HL-60 (cell line): ENCODE measurements at regions not wholly inside any gene's neighbourhood (a gene's known extent, or its start where the extent isn't known, plus 50 kb on each side); places are given as distances from the start of the nearest gene placed in this dataset.
"Not testable (repeated sequence)": the region's sequence is repeated elsewhere in the genome, so short reads cannot be mapped to it uniquely, and the experiment has no call there.

ENCODE experiments used
- GABPA ChIP-seq: IDR thresholded peaks from 2 replicates; pipeline ENCODE4 v1.6.1; 2012; ENCODE audit warnings: low read depth
- POLR2AphosphoS5 ChIP-seq: IDR thresholded peaks from 2 replicates; pipeline ENCODE4 v1.6.1; 2012; ENCODE audit warnings: low read depth
- TF ChIP-seq, protein P1 (sequence below): IDR thresholded peaks from one replicate; pipeline ENCODE4 v1.5.1; 2011; ENCODE audit warnings: low read length, control low read depth, inconsistent platforms; ENCODE audit not compliant: insufficient read depth

DNA sequence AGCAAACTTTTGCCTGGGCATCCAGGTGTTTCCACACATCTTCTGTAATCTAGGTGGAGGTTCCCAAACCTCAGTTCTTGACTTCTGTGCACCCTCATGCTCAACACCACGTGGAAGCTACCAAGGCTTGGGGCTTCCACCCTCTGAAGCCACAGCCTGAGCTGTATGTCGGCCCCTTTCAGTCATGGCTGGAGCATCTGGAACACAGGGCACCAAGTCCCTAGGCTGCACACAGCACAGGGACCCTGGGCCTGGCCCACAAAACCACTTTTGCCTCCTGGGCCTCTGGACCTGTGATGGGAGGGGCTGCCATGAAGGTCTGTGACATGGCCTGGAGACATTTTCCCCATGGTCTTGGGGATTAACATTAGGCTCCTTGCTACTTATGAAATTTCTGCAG, 73.4 kb upstream of the AFDN start:
- TF ChIP-seq, protein P1, sequence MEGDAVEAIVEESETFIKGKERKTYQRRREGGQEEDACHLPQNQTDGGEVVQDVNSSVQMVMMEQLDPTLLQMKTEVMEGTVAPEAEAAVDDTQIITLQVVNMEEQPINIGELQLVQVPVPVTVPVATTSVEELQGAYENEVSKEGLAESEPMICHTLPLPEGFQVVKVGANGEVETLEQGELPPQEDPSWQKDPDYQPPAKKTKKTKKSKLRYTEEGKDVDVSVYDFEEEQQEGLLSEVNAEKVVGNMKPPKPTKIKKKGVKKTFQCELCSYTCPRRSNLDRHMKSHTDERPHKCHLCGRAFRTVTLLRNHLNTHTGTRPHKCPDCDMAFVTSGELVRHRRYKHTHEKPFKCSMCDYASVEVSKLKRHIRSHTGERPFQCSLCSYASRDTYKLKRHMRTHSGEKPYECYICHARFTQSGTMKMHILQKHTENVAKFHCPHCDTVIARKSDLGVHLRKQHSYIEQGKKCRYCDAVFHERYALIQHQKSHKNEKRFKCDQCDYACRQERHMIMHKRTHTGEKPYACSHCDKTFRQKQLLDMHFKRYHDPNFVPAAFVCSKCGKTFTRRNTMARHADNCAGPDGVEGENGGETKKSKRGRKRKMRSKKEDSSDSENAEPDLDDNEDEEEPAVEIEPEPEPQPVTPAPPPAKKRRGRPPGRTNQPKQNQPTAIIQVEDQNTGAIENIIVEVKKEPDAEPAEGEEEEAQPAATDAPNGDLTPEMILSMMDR: not testable (repeated sequence)
- not testable (repeated sequence) for TF ChIP-seq GABPA, POLR2AphosphoS5
